ENCODE measurements at regions not wholly inside any gene's neighbourhood (a gene's known extent, or its start where the extent isn't known, plus 50 kb on each side); places are given as distances from the start of the nearest gene placed in this dataset.
"Not testable (repeated sequence)": the region's sequence is repeated elsewhere in the genome, so short reads cannot be mapped to it uniquely, and the experiment has no call there.

- Histone ChIP-seq H3K9me3 (ENCODE audit: control insufficient read depth, low read length) (no peaks in the 10 kb centered on the region), H2AFZ (ENCODE audit: low read depth, low read length) (no peak overlapping the region), H2BK15ac (ENCODE audit: low read depth, poor library complexity, severe bottlenecking) (no peak overlapping the region), H3K4me1 (ENCODE audit: control insufficient read depth, insufficient read depth, low read depth, low read length) (no peaks in the 10 kb centered on the region), H3K79me1 (replicated peaks; ENCODE audit: low read length, poor library complexity, severe bottlenecking) (no peaks in the 10 kb centered on the region), H3K9ac (ENCODE audit: low read length) (no peak overlapping the region), H2AK5ac (ENCODE audit: low read length, severe bottlenecking) (no peak overlapping the region), H3K36me3 (ENCODE audit: control insufficient read depth in 1 of 2, insufficient read depth in 2 of 2, low read depth in 1 of 2, low read length in 2 of 2) (no peaks in the 10 kb centered on the region), H4K91ac (ENCODE audit: low read length) (no peak overlapping the region), H3K27me3 (ENCODE audit: control insufficient read depth in 1 of 2, insufficient read depth in 1 of 2, low read length in 2 of 2) (peaks cover 6 to 11% of the 10 kb centered on the region in 2 experiments), H2BK5ac (ENCODE audit: low read depth, low read length, poor library complexity, severe bottlenecking) (no peak overlapping the region), H3K23ac (ENCODE audit: low read length in 2 of 2) (no peak overlapping the region), H3K14ac (ENCODE audit: low read length in 2 of 2) (no peak overlapping the region), H3K18ac (ENCODE audit: low read depth in 1 of 2, low read length in 2 of 2) (no peak overlapping the region), H3K4me2 (ENCODE audit: low read length, poor library complexity, severe bottlenecking) (no peak overlapping the region), H3K4ac (ENCODE audit: low read depth in 1 of 2, low read length in 2 of 2) (no peak overlapping the region), H3K27ac (ENCODE audit: low read length, poor library complexity, severe bottlenecking) (no peak overlapping the region), H2BK12ac (ENCODE audit: low read length in 2 of 2) (no peak overlapping the region), H4K8ac (ENCODE audit: low read length) (no peak overlapping the region), H2BK120ac (ENCODE audit: low read depth, low read length) (no peak overlapping the region), H3K4me3 (ENCODE audit: insufficient read depth in 1 of 2, low read depth in 1 of 2, low read length in 2 of 2) (no peak overlapping the region)
- WGBS, result 91% methylated on average over 9 of the region's 10 CpGs
- DNase-seq, result no peak
These were observed 318.0 kb downstream of the THBS2 start for GRCh38 chr6:168935628-168936010.

GRCh38 chr6:168934660-168935627 lies 318.7 kb downstream of the THBS2 start:
- Histone ChIP-seq H3K79me1 (replicated peaks; ENCODE audit: low read length, poor library complexity, severe bottlenecking) (no peaks in the 10 kb centered on the region), H3K9ac (ENCODE audit: low read length) (no peak overlapping the region), H3K14ac (ENCODE audit: low read length in 2 of 2) (no peak overlapping the region), H4K91ac (ENCODE audit: low read length) (no peak overlapping the region), H2AK5ac (ENCODE audit: low read length, severe bottlenecking) (no peak overlapping the region), H3K36me3 (ENCODE audit: control insufficient read depth in 1 of 2, insufficient read depth in 2 of 2, low read depth in 1 of 2, low read length in 2 of 2) (no peaks in the 10 kb centered on the region), H4K8ac (ENCODE audit: low read length) (no peak overlapping the region), H2BK12ac (ENCODE audit: low read length in 2 of 2) (no peak overlapping the region), H3K4me2 (ENCODE audit: low read length, poor library complexity, severe bottlenecking) (no peak overlapping the region), H3K23ac (ENCODE audit: low read length in 2 of 2) (no peak overlapping the region), H3K27ac (ENCODE audit: low read length, poor library complexity, severe bottlenecking) (no peak overlapping the region), H3K4ac (ENCODE audit: low read depth in 1 of 2, low read length in 2 of 2) (no peak overlapping the region), H3K27me3 (ENCODE audit: control insufficient read depth in 1 of 2, insufficient read depth in 1 of 2, low read length in 2 of 2) (peaks cover 0 to 10% of the 10 kb centered on the region in 2 experiments), H3K4me1 (ENCODE audit: control insufficient read depth, insufficient read depth, low read depth, low read length) (no peaks in the 10 kb centered on the region), H2BK120ac (ENCODE audit: low read depth, low read length) (no peak overlapping the region), H2AFZ (ENCODE audit: low read depth, low read length) (no peak overlapping the region), H3K18ac (ENCODE audit: low read depth in 1 of 2, low read length in 2 of 2) (no peak overlapping the region), H3K4me3 (ENCODE audit: insufficient read depth in 1 of 2, low read depth in 1 of 2, low read length in 2 of 2) (no peak overlapping the region), H2BK15ac (ENCODE audit: low read depth, poor library complexity, severe bottlenecking) (no peak overlapping the region), H3K9me3 (ENCODE audit: control insufficient read depth, low read length) (no peaks in the 10 kb centered on the region), H2BK5ac (ENCODE audit: low read depth, low read length, poor library complexity, severe bottlenecking) (no peak overlapping the region)
- no peak for DNase-seq
- WGBS, result 78% methylated on average over 23 of the region's 25 CpGs

GRCh38 chr6:168932171-168932570 lies 321.5 kb downstream of the THBS2 start:
- not testable (repeated sequence) for H4K8ac ChIP-seq (ENCODE audit: low read length); H3K4me1 ChIP-seq (ENCODE audit: control insufficient read depth, insufficient read depth, low read depth, low read length); H3K27me3 ChIP-seq (ENCODE audit: control insufficient read depth in 1 of 2, insufficient read depth in 1 of 2, low read length in 2 of 2); H4K91ac ChIP-seq (ENCODE audit: low read length); H2BK12ac ChIP-seq (ENCODE audit: low read length in 2 of 2); H3K36me3 ChIP-seq (ENCODE audit: control insufficient read depth in 1 of 2, insufficient read depth in 2 of 2, low read depth in 1 of 2, low read length in 2 of 2); H3K18ac ChIP-seq (ENCODE audit: low read depth in 1 of 2, low read length in 2 of 2); DNase-seq; H3K9ac ChIP-seq (ENCODE audit: low read length); H3K14ac ChIP-seq (ENCODE audit: low read length in 2 of 2); H3K4me3 ChIP-seq (ENCODE audit: insufficient read depth in 1 of 2, low read depth in 1 of 2, low read length in 2 of 2); H3K79me1 ChIP-seq (replicated peaks; ENCODE audit: low read length, poor library complexity, severe bottlenecking); H3K27ac ChIP-seq (ENCODE audit: low read length, poor library complexity, severe bottlenecking); H2BK120ac ChIP-seq (ENCODE audit: low read depth, low read length); H3K4ac ChIP-seq (ENCODE audit: low read depth in 1 of 2, low read length in 2 of 2); H3K23ac ChIP-seq (ENCODE audit: low read length in 2 of 2); H2AFZ ChIP-seq (ENCODE audit: low read depth, low read length); H3K9me3 ChIP-seq (ENCODE audit: control insufficient read depth, low read length); H3K4me2 ChIP-seq (ENCODE audit: low read length, poor library complexity, severe bottlenecking); H2AK5ac ChIP-seq (ENCODE audit: low read length, severe bottlenecking); H2BK15ac ChIP-seq (ENCODE audit: low read depth, poor library complexity, severe bottlenecking)
- 79% methylated on average over 13 of the region's 16 CpGs for WGBS
- peak overlapping the region; percentile 14 for H2BK5ac ChIP-seq (ENCODE audit: low read depth, low read length, poor library complexity, severe bottlenecking)

- not testable (repeated sequence) for H2AK5ac ChIP-seq (ENCODE audit: low read length, severe bottlenecking); H2BK5ac ChIP-seq (ENCODE audit: low read depth, low read length, poor library complexity, severe bottlenecking); H2BK15ac ChIP-seq (ENCODE audit: low read depth, poor library complexity, severe bottlenecking); H3K27me3 ChIP-seq (ENCODE audit: control insufficient read depth in 1 of 2, insufficient read depth in 1 of 2, low read length in 2 of 2); H3K27ac ChIP-seq (ENCODE audit: low read length, poor library complexity, severe bottlenecking); H3K14ac ChIP-seq (ENCODE audit: low read length in 2 of 2); H3K4me2 ChIP-seq (ENCODE audit: low read length, poor library complexity, severe bottlenecking); H2AFZ ChIP-seq (ENCODE audit: low read depth, low read length); H3K18ac ChIP-seq (ENCODE audit: low read depth in 1 of 2, low read length in 2 of 2); H3K23ac ChIP-seq (ENCODE audit: low read length in 2 of 2); H3K4me1 ChIP-seq (ENCODE audit: control insufficient read depth, insufficient read depth, low read depth, low read length); H4K8ac ChIP-seq (ENCODE audit: low read length); H3K4ac ChIP-seq (ENCODE audit: low read depth in 1 of 2, low read length in 2 of 2); DNase-seq; H2BK120ac ChIP-seq (ENCODE audit: low read depth, low read length); H3K9ac ChIP-seq (ENCODE audit: low read length); H3K36me3 ChIP-seq (ENCODE audit: control insufficient read depth in 1 of 2, insufficient read depth in 2 of 2, low read depth in 1 of 2, low read length in 2 of 2); H4K91ac ChIP-seq (ENCODE audit: low read length); H3K4me3 ChIP-seq (ENCODE audit: insufficient read depth in 1 of 2, low read depth in 1 of 2, low read length in 2 of 2); H3K79me1 ChIP-seq (replicated peaks; ENCODE audit: low read length, poor library complexity, severe bottlenecking); H3K9me3 ChIP-seq (ENCODE audit: control insufficient read depth, low read length); H2BK12ac ChIP-seq (ENCODE audit: low read length in 2 of 2)
- 68% methylated on average over 11 of the region's 17 CpGs for WGBS
These were observed 322.6 kb downstream of the THBS2 start for GRCh38 chr6:168931072-168931471.
